ENCODE measurements at regions not wholly inside any gene's neighbourhood (a gene's known extent, or its start where the extent isn't known, plus 50 kb on each side); places are given as distances from the start of the nearest gene placed in this dataset.
"Not testable (repeated sequence)": the region's sequence is repeated elsewhere in the genome, so short reads cannot be mapped to it uniquely, and the experiment has no call there.

DNA sequence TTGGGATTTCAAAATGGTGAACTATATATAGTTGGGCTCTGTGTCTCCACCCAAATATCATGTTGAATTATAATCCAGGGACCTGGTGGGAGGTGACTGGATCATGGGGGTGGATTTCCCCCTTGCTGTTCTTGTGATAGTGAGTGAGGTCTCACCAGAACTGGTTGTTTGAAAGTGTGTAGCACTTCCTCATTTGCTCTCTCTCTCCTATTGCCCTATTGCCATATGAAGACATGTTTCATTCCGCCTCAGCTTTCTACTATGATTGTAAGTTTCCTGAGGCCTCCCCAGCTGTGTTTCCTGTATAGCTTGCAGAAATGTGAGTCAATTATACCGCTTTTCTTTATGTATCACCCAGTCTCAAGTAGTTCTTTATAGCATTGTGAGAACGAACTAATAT lies 545.6 kb downstream of the TRAM1L1 start:
- no peaks in the 10 kb centered on the region for H3K36me3 Mint-ChIP-seq (ENCODE audit: low read depth)
- CTCF ChIA-PET, result no interaction called here
- DNase-seq, result no peak
- H3K4me3 Mint-ChIP-seq, result no peak overlapping the region
- H3K27me3 Mint-ChIP-seq, result no peaks in the 10 kb centered on the region
- H3K27ac Mint-ChIP-seq, result no peak overlapping the region
- POLR2A ChIA-PET, result no interaction called here
- H3K9me3 Mint-ChIP-seq, result no peaks in the 10 kb centered on the region
- H3K4me1 Mint-ChIP-seq, result no peaks in the 10 kb centered on the region

DNA sequence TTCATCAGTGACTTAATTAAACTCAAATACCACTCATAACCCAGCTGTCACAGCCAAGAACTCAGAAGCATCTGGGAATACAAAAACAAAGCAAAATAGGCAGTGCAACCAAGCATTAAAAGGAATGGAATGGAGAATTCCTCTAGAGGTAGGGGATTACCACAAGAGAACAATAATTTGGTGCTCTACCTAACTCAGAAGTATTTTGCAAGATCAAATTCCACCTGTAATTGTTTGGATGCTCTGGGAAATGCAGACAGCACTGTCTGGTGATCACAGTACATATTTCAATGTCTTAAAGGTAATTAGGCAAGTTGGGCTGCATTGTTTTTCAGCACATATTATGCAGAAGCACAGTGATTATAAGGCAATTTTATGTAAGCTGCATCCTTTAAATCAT lies 547.5 kb downstream of the TRAM1L1 start:
- POLR2A ChIA-PET, result no interaction called here
- no peak for DNase-seq
- no peaks in the 10 kb centered on the region for H3K36me3 Mint-ChIP-seq (ENCODE audit: low read depth)
- H3K4me1 Mint-ChIP-seq, result no peaks in the 10 kb centered on the region
- no peaks in the 10 kb centered on the region for H3K9me3 Mint-ChIP-seq
- no peaks in the 10 kb centered on the region for H3K27me3 Mint-ChIP-seq
- no peak overlapping the region for H3K27ac Mint-ChIP-seq
- no peak overlapping the region for H3K4me3 Mint-ChIP-seq
- CTCF ChIA-PET, result no interaction called here

DNA sequence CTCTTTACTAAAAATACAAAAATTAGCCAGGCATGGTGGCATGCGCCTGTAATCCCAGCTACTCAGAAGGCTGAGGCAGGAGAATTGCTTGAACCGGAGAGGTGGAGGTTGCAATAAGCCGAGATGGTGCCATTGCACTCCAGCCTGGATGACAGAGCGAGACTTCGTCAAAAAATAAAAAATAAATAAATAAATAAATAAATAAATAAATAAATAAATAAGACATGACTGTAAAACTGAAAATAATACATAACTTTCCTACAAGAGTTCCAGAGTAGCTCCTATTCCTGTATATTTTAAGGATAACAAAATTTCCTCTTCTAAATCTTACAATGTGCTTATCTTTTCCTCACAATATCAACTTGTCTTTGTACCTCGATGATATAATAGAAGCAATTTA lies 549.4 kb downstream of the TRAM1L1 start:
- DNase-seq, POLR2A ChIA-PET, H3K9me3 Mint-ChIP-seq: not testable (repeated sequence)

DNA sequence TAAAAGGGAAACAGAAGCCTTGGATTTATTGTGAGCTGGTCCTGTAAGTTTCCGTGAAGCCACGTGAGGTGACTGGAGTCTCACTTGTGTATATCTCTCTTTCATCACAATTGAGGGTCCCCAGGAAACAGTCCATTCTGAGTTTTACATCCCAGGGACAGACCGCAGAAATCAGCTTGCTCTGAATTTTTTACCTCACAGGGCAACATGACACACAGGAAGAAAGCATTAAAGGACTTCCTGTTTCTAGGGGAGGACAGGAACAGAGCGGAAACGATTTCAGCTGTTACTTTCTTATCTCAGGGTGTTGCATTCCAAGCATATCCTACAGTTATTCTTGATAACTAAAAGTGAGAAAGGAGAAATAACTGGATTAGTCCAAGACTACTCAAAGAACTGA lies 553.5 kb downstream of the TRAM1L1 start:
- H3K9me3 Mint-ChIP-seq, result peaks cover 2% of the 10 kb centered on the region
- POLR2A ChIA-PET, result no interaction called here
- H3K4me1 Mint-ChIP-seq, result peaks cover 8% of the 10 kb centered on the region
- H3K27ac Mint-ChIP-seq, result no peak overlapping the region
- H3K36me3 Mint-ChIP-seq (ENCODE audit: low read depth), result no peaks in the 10 kb centered on the region
- H3K4me3 Mint-ChIP-seq, result no peak overlapping the region
- no peak for DNase-seq
- CTCF ChIA-PET, result no interaction called here
- no peaks in the 10 kb centered on the region for H3K27me3 Mint-ChIP-seq

More for the DNA sequence above, 549.4 kb downstream of the TRAM1L1 start:
- H3K4me3 Mint-ChIP-seq; H3K27ac Mint-ChIP-seq; H3K27me3 Mint-ChIP-seq; H3K36me3 Mint-ChIP-seq (ENCODE audit: low read depth); CTCF ChIA-PET; H3K4me1 Mint-ChIP-seq: not testable (repeated sequence)

DNA sequence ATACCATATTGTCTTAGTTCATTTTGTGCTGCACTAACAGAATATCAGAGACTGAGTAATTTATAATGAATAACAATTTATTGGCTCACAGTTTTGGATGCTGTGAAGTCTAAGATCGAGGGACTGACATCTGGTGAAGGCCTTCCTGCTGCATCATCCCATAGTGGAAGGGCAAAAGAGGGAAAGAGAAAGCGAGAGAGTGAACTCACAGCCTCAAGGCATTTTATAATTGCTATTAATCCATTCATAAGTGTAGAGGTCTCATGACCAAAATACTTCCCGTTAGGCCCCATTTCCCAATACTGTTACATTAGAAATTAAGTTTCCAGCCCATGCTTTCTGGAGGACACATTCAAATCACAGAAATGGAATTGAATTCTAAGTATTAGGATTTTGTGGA lies 554.4 kb downstream of the TRAM1L1 start:
- POLR2A ChIA-PET, result no interaction called here
- Mint-ChIP-seq H3K27ac (no peak overlapping the region), H3K9me3 (peaks cover 2% of the 10 kb centered on the region), H3K4me1 (peaks cover 8% of the 10 kb centered on the region), H3K4me3 (no peak overlapping the region), H3K36me3 (ENCODE audit: low read depth) (no peaks in the 10 kb centered on the region), H3K27me3 (no peaks in the 10 kb centered on the region)
- no peak for DNase-seq
- CTCF ChIA-PET, result no interaction called here

DNA sequence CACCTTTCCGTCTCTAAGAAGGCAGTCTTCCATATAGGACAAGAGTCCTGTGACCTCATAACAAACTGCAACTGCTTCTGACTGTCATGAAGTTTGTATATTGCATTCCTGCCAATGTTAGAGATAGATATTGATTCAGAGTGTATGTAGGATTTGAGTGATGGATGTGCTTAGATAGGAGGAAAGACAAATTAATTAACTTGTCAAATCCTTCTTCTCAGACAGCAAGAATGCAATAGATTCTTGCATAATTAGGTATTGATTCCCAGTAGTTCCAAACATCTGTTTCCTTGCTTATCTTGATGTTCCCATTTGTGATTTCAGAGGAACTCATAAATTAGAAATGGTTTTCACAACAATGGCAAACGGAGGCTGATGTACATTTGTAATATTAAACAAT lies 555.3 kb downstream of the TRAM1L1 start:
- Mint-ChIP-seq H3K4me1 (peaks cover 8% of the 10 kb centered on the region), H3K27ac (no peak overlapping the region), H3K9me3 (peaks cover 2% of the 10 kb centered on the region), H3K27me3 (no peaks in the 10 kb centered on the region), H3K4me3 (no peak overlapping the region), H3K36me3 (ENCODE audit: low read depth) (no peaks in the 10 kb centered on the region)
- DNase-seq, result no peak
- CTCF ChIA-PET, result no interaction called here
- POLR2A ChIA-PET, result no interaction called here

DNA sequence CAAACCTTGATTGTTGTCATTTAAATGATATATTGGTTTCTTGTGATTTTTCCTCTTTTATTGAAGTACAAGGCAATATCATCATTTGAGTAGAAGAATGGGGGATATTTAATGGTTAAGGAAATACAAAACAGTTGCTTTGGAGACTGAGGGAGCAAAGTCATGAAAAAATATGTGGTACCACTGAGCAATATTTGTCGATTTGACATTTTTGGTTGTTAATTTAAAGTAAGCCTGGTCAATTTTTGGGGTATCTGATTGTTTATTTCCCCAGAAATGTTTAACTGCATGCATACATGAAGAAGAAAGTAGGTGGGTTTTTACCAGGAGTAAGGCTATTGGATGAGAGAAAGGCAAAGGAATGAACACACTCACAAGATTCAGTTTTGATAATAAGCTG lies 556.2 kb downstream of the TRAM1L1 start:
- POLR2A ChIA-PET, result no interaction called here
- Mint-ChIP-seq H3K27me3 (no peaks in the 10 kb centered on the region), H3K4me3 (no peak overlapping the region), H3K4me1 (peaks cover 8% of the 10 kb centered on the region), H3K36me3 (ENCODE audit: low read depth) (no peaks in the 10 kb centered on the region), H3K9me3 (peaks cover 2% of the 10 kb centered on the region), H3K27ac (no peak overlapping the region)
- no peak for DNase-seq
- CTCF ChIA-PET, result no interaction called here

DNA sequence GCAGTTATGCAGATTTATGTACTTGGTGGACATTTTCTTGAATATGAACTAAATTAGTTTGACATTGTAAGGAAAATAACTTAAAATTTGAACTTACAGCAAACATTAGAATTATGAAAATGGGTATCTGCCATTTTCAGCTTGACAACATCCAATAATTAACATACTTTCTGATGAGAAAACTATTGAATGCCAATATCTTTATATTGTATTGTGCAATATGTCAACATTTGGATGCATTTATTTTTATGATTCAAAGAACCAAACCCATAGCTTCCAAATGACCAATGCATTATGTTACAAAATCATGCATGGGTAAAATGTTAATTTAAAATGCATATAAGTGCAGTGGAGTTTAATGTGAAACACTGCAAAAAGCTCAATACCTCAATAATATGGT lies 562.5 kb downstream of the TRAM1L1 start:
- Mint-ChIP-seq H3K27ac (no peak overlapping the region), H3K36me3 (ENCODE audit: low read depth) (no peaks in the 10 kb centered on the region), H3K4me3 (no peak overlapping the region), H3K9me3 (peaks cover 4% of the 10 kb centered on the region), H3K27me3 (no peaks in the 10 kb centered on the region), H3K4me1 (no peaks in the 10 kb centered on the region)
- POLR2A ChIA-PET, result no interaction called here
- CTCF ChIA-PET, result no interaction called here
- no peak for DNase-seq

DNA sequence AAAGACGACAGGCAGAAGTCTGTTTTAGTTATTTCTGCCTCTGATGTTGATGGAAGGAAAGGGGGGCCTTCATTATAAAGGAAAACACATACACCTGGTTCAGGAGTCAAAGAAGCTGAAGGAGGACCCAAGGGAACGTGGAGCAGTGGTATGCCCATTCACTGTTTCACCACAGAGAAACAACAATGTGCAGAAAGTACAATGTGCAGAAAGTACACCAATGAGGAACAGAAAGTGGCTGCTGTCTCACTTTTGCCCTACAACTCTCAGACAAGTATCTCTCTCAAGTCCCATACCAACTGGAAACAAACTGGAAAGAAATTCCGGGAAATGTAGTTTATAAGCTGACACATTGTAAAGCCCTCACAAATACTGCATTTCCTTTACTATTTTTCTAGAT lies 564.5 kb downstream of the TRAM1L1 start:
- Mint-ChIP-seq H3K36me3 (ENCODE audit: low read depth) (no peaks in the 10 kb centered on the region), H3K9me3 (peaks cover 4% of the 10 kb centered on the region), H3K27ac (no peak overlapping the region), H3K4me1 (no peaks in the 10 kb centered on the region), H3K27me3 (no peaks in the 10 kb centered on the region), H3K4me3 (no peak overlapping the region)
- no peak for DNase-seq
- ChIA-PET POLR2A (no interaction called here), CTCF (no interaction called here)

DNA sequence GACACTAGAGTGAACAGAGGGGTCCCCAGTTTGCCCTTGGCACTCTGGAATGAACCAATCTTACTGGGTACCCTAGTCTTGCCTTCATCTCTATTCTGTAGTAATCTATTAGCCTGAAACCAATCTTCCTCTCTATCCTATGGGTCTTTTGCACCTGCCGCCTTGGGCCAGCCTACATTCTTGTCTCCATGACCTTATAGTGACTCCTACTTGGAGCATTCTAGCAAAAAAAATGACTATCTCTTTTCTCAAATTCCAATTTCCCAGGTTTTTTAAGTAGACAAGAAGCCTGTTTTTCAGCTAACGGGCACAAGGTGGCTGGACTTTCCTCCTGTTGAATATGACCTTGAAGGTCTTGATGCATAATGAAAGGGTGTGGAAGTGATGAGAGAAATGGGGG lies 568.7 kb downstream of the TRAM1L1 start:
- H3K9me3 Mint-ChIP-seq, result peaks cover 4% of the 10 kb centered on the region
- no peaks in the 10 kb centered on the region for H3K4me1 Mint-ChIP-seq
- no peak overlapping the region for H3K4me3 Mint-ChIP-seq
- ChIA-PET CTCF (no interaction called here), POLR2A (no interaction called here)
- no peaks in the 10 kb centered on the region for H3K27me3 Mint-ChIP-seq
- H3K36me3 Mint-ChIP-seq (ENCODE audit: low read depth), result no peaks in the 10 kb centered on the region
- H3K27ac Mint-ChIP-seq, result no peak overlapping the region
- DNase-seq, result no peak

DNA sequence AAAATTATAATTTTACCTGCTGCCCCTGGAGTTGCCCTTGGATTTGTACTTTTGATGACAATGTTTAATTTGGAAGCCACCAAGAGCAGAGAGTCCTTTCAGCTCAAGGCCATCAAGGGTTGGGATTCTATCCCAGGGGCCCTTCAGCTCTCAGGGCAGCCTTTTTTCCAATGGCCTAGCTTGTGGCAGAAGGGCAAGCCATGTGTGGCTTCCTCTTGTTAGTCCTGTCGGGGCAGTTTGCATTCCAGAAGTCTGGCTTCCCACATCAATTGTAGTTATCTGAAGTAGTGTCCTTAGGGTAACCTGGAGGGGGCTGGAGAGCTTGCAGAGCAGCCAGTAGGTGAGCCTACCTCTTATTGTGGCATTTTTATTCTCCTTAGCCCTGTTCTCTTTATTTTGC lies 569.4 kb downstream of the TRAM1L1 start:
- no peaks in the 10 kb centered on the region for H3K36me3 Mint-ChIP-seq (ENCODE audit: low read depth)
- ChIA-PET CTCF (no interaction called here), POLR2A (no interaction called here)
- H3K4me1 Mint-ChIP-seq, result no peaks in the 10 kb centered on the region
- no peak for DNase-seq
- H3K9me3 Mint-ChIP-seq, result peaks cover 4% of the 10 kb centered on the region
- H3K27ac Mint-ChIP-seq, result no peak overlapping the region
- H3K4me3 Mint-ChIP-seq, result no peak overlapping the region
- no peaks in the 10 kb centered on the region for H3K27me3 Mint-ChIP-seq

DNA sequence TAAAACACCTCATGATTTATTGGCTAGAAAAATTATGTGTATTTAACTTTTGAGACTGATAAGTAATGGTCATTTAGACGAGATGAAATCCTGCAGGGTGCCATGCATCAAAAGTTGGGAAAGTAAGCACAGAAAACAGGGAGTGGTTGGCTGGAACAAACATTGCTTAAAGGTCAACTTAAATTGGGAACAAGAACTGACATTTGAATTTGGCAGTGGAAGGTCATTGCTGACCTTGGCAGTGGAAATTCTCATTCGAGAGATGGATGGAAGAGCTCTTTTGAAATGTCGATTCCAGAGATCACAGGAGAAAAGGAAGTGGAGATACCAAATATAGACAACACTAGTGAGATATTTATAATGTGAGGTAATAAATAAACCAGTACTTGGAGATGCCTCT lies 572.8 kb downstream of the TRAM1L1 start:
- CTCF ChIA-PET, result no interaction called here
- POLR2A ChIA-PET, result no interaction called here
- no peak overlapping the region for H3K4me3 Mint-ChIP-seq
- no peaks in the 10 kb centered on the region for H3K27me3 Mint-ChIP-seq
- no peaks in the 10 kb centered on the region for H3K4me1 Mint-ChIP-seq
- no peak for DNase-seq
- no peaks in the 10 kb centered on the region for H3K9me3 Mint-ChIP-seq
- no peak overlapping the region for H3K27ac Mint-ChIP-seq
- H3K36me3 Mint-ChIP-seq (ENCODE audit: low read depth), result no peaks in the 10 kb centered on the region

DNA sequence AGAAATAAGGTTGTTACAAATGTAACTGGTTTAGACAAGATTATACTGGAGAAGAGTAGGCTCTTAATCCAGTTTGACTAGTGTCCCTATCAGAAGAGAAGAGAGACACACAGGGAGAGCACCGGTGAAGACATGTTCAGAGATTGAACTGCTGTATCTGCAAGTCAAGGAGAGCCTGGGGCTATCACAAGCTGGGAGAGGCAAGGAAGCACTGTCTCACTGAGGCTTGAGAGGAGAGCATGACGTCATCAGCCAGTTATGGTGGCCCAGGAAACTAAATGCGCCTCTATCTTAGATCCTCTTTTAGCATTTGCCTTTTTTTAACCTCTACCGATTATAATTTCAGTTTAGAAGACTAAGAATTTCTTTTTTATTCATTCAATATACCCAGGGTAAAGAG lies 583.4 kb downstream of the TRAM1L1 start:
- CTCF ChIA-PET, result no interaction called here
- H3K4me3 Mint-ChIP-seq, result no peak overlapping the region
- no peaks in the 10 kb centered on the region for H3K27me3 Mint-ChIP-seq
- H3K4me1 Mint-ChIP-seq, result no peaks in the 10 kb centered on the region
- H3K27ac Mint-ChIP-seq, result no peak overlapping the region
- POLR2A ChIA-PET, result no interaction called here
- DNase-seq, result no peak
- H3K36me3 Mint-ChIP-seq (ENCODE audit: low read depth), result no peaks in the 10 kb centered on the region
- no peaks in the 10 kb centered on the region for H3K9me3 Mint-ChIP-seq

DNA sequence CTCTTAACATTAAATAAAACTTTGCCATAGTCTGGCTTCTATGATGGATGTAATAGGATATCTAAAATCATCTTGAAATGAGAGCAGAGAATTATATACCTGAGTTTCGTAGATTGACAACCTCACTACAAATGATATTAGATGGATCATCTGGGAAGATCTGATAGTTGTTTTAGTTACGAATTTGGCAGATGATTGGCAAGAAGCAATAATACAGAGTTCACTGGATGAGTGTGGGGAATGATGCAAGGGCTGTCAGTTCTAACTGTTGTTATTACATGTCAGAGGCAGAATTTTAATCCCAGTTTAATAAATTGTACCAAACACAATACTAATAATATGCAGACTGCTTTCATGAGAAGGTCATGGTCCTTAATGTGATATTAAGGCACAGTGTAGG lies 585.2 kb downstream of the TRAM1L1 start:
- ChIA-PET POLR2A (no interaction called here), CTCF (no interaction called here)
- no peak overlapping the region for H3K4me3 Mint-ChIP-seq
- no peaks in the 10 kb centered on the region for H3K36me3 Mint-ChIP-seq (ENCODE audit: low read depth)
- no peaks in the 10 kb centered on the region for H3K27me3 Mint-ChIP-seq
- no peak for DNase-seq
- H3K9me3 Mint-ChIP-seq, result no peaks in the 10 kb centered on the region
- no peaks in the 10 kb centered on the region for H3K4me1 Mint-ChIP-seq
- H3K27ac Mint-ChIP-seq, result no peak overlapping the region

DNA sequence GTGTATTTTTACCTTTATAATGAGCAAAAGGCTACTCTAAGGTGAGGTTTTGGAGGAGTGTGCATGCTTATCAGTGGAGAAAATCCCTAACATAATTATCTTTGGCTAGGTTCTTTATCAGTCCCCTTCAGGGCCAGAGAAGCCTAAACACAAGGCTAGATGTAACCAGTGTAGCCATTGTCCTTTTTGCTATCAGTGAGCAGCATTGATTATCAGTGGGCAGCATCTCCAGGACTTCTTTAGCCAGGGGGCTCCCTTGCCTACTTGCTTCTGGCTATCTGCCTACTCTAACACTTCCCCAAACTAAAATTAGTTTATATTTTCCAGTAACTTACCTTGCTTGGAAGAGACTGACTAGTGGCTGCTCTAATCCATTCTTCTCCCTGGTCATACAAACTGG lies 595.6 kb downstream of the TRAM1L1 start:
- no peak overlapping the region for H3K4me3 Mint-ChIP-seq
- no peaks in the 10 kb centered on the region for H3K36me3 Mint-ChIP-seq (ENCODE audit: low read depth)
- H3K4me1 Mint-ChIP-seq, result no peaks in the 10 kb centered on the region
- ChIA-PET CTCF (no interaction called here), POLR2A (no interaction called here)
- no peak overlapping the region for H3K27ac Mint-ChIP-seq
- DNase-seq, result no peak
- peaks cover 2% of the 10 kb centered on the region for H3K9me3 Mint-ChIP-seq
- no peaks in the 10 kb centered on the region for H3K27me3 Mint-ChIP-seq
